ENCODE measurements at regions not wholly inside any gene's neighbourhood (a gene's known extent, or its start where the extent isn't known, plus 50 kb on each side); places are given as distances from the start of the nearest gene placed in this dataset.
A peak's percentile ranks its signal among the peaks of the same experiment; 100 is the strongest.

GRCh38 chr1:218536296-218536986, 191.3 kb downstream of the TGFB2 start:
- no peak for TF ChIP-seq CTCF (IDR thresholded peaks at IDR 0.05)
- H3K4me1 Mint-ChIP-seq (ENCODE audit: low read depth): peaks cover 5% of the 10 kb centered on the region
- H3K36me3 Mint-ChIP-seq (ENCODE audit: low read depth): peaks cover 2% of the 10 kb centered on the region
- no peaks in the 10 kb centered on the region for H3K27me3 Mint-ChIP-seq (ENCODE audit: low read depth)
- H3K27ac Mint-ChIP-seq (ENCODE audit: unreplicated experiment): no peak overlapping the region
- no peak overlapping the region for H3K4me3 Mint-ChIP-seq (ENCODE audit: unreplicated experiment)
- no peaks in the 10 kb centered on the region for H3K9me3 Mint-ChIP-seq (ENCODE audit: low read depth)
- no peak for DNase-seq (ENCODE audit: low spot score)

- Mint-ChIP-seq H3K4me1 (ENCODE audit: low read depth) (peaks cover 5% of the 10 kb centered on the region), H3K36me3 (ENCODE audit: low read depth) (peaks cover 2% of the 10 kb centered on the region), H3K9me3 (ENCODE audit: low read depth) (no peaks in the 10 kb centered on the region), H3K4me3 (ENCODE audit: unreplicated experiment) (no peak overlapping the region), H3K27ac (ENCODE audit: unreplicated experiment) (no peak overlapping the region), H3K27me3 (ENCODE audit: low read depth) (no peaks in the 10 kb centered on the region)
- no peak for TF ChIP-seq CTCF (IDR thresholded peaks at IDR 0.05)
- DNase-seq (ENCODE audit: low spot score): no peak
Measured at GRCh38 chr1:218537122-218537913, 192.2 kb downstream of the TGFB2 start.

- Mint-ChIP-seq H3K36me3 (ENCODE audit: low read depth) (peaks cover under 1% of the 10 kb centered on the region), H3K27ac (ENCODE audit: unreplicated experiment) (no peak overlapping the region), H3K9me3 (ENCODE audit: low read depth) (no peaks in the 10 kb centered on the region), H3K4me3 (ENCODE audit: unreplicated experiment) (no peak overlapping the region), H3K27me3 (ENCODE audit: low read depth) (no peaks in the 10 kb centered on the region), H3K4me1 (ENCODE audit: low read depth) (peaks cover 5% of the 10 kb centered on the region)
- no peak for TF ChIP-seq CTCF (IDR thresholded peaks at IDR 0.05)
- DNase-seq (ENCODE audit: low spot score): no peak
Measured at GRCh38 chr1:218538341-218538740, 193.2 kb downstream of the TGFB2 start.

GRCh38 chr1:218546314-218546713, 201.2 kb downstream of the TGFB2 start:
- H3K27ac Mint-ChIP-seq (ENCODE audit: unreplicated experiment): no peak overlapping the region
- H3K4me3 Mint-ChIP-seq (ENCODE audit: unreplicated experiment): no peak overlapping the region
- no peaks in the 10 kb centered on the region for H3K27me3 Mint-ChIP-seq (ENCODE audit: low read depth)
- no peaks in the 10 kb centered on the region for H3K36me3 Mint-ChIP-seq (ENCODE audit: low read depth)
- DNase-seq (ENCODE audit: low spot score): no peak
- peak; percentile 66 for TF ChIP-seq CTCF (IDR thresholded peaks at IDR 0.05)
- peaks cover 2% of the 10 kb centered on the region for H3K9me3 Mint-ChIP-seq (ENCODE audit: low read depth)
- H3K4me1 Mint-ChIP-seq (ENCODE audit: low read depth): no peaks in the 10 kb centered on the region

- TF ChIP-seq CTCF (IDR thresholded peaks at IDR 0.05): no peak
- H3K4me3 Mint-ChIP-seq (ENCODE audit: unreplicated experiment): no peak overlapping the region
Measured at GRCh38 chr1:218547957-218548730, 203.0 kb downstream of the TGFB2 start.

More at GRCh38 chr1:218547957-218548730, 203.0 kb downstream of the TGFB2 start:
- no peaks in the 10 kb centered on the region for H3K36me3 Mint-ChIP-seq (ENCODE audit: low read depth)
- H3K27ac Mint-ChIP-seq (ENCODE audit: unreplicated experiment): no peak overlapping the region
- no peaks in the 10 kb centered on the region for H3K4me1 Mint-ChIP-seq (ENCODE audit: low read depth)
- H3K27me3 Mint-ChIP-seq (ENCODE audit: low read depth): no peaks in the 10 kb centered on the region
- H3K9me3 Mint-ChIP-seq (ENCODE audit: low read depth): peaks cover 5% of the 10 kb centered on the region
- DNase-seq (ENCODE audit: low spot score): no peak

All from chondrocyte (in vitro differentiated cells).